HepG2 (cell line): ENCODE measurements at regions not wholly inside any gene's neighbourhood (a gene's known extent, or its start where the extent isn't known, plus 50 kb on each side); places are given as distances from the start of the nearest gene placed in this dataset.

ENCODE experiments used
- ATAC-seq: fragments of 200-7000 bp; cut with Tn5 transposase; 3 replicates; pipeline ENCODE4 v1.9.1; 2020; ENCODE audit warnings: mild to moderate bottlenecking, moderate library complexity
- BruUV-seq: library from RNA; stranded (reverse); fragments of 400-500 nt; replicated peaks from 2 replicates; lab custom pipeline; 2021; lab: Mats Ljungman, UMichigan
- CTCF ChIA-PET: fragments of 300-600 bp; formaldehyde crosslinking; extraction: SDS; loops from one replicate; lab custom pipeline; 2021; ENCODE audit warnings: low total read pairs, inconsistent platforms, low intra/inter-chr PET ratio; lab: Yijun Ruan, JAX
- POLR2A ChIA-PET: fragments of 350-600 bp; sonication (Branson Sonifier 250); formaldehyde crosslinking; loops from one replicate; lab custom pipeline; 2020; ENCODE audit warnings: antibody characterized with exemption, inconsistent platforms; lab: Yijun Ruan, JAX
- DNase-seq: peaks from one replicate; pipeline ENCODE4 v3.0.0-alpha.2; 2015; ENCODE audit warnings: low spot score
- FAIRE-seq: peaks from 3 replicates; lab custom pipeline; 2011; peaks lifted over from hg19 to GRCh38; lab: Jason Lieb, UNC
- H2AFZ ChIP-seq: one replicate; pipeline ENCODE4 v1.6.1; 2011; ENCODE audit warnings: low read length, inconsistent platforms
- H3K27ac ChIP-seq: fragments of 300-600 bp; 3 replicates; pipeline ENCODE4 v1.8.0; 2011; ENCODE audit warnings: mixed run types, mild to moderate bottlenecking, mixed read lengths, low read length, inconsistent platforms; ENCODE audit not compliant: insufficient read depth; ENCODE audit errors: extremely low read length
- H3K27me3 ChIP-seq, 2 experiments: fragments of 200-600 bp in 1 of 2; 2 replicates in 1 of 2; 3 replicates in 1 of 2; pipeline versions ENCODE4 v1.6.0 to v1.8.0; 2011; ENCODE audit warnings: low read length in 2 of 2, mild to moderate bottlenecking in 2 of 2, moderate library complexity in 2 of 2, inconsistent platforms in 1 of 2; ENCODE audit not compliant: insufficient read depth in 2 of 2, control insufficient read depth in 1 of 2
- H3K36me3 ChIP-seq, 2 experiments: fragments of 200-600 bp in 1 of 2; replicated peaks in 1 of 2; 2 replicates in 1 of 2; 3 replicates in 1 of 2; pipeline versions ENCODE4 v1.5.1 to v1.8.0; 2011; ENCODE audit warnings: low read length in 2 of 2, inconsistent platforms in 1 of 2; ENCODE audit not compliant: insufficient read depth in 2 of 2, control insufficient read depth in 1 of 2
- H3K4me1 ChIP-seq: 2 replicates; pipeline ENCODE4 v1.5.1; 2012; ENCODE audit warnings: low read length, inconsistent platforms; ENCODE audit not compliant: insufficient read depth
- H3K4me2 ChIP-seq: 2 replicates; pipeline ENCODE4 v1.6.0; 2011; ENCODE audit warnings: low read depth, low read length, inconsistent platforms
- H3K4me3 ChIP-seq, 3 experiments: fragments of 200-600 bp in 1 of 3; sonication (generic), shearing (Covaris generic) in 1 of 3; replicated peaks in 1 of 3; 2 replicates each; pipeline ENCODE4 v1.5.1; 2011 to 2016; ENCODE audit warnings: low read length in 3 of 3, inconsistent platforms in 2 of 3, low read depth in 2 of 3, mild to moderate bottlenecking in 2 of 3, control low read depth in 1 of 3, mixed read lengths in 1 of 3; ENCODE audit not compliant: insufficient read depth in 1 of 3
- H3K79me2 ChIP-seq: one replicate; pipeline ENCODE4 v1.6.1; 2011; ENCODE audit warnings: low read length, inconsistent platforms; ENCODE audit not compliant: insufficient read depth
- H3K9ac ChIP-seq: 2 replicates; pipeline ENCODE4 v1.6.0; 2011; ENCODE audit warnings: mild to moderate bottlenecking, low read depth, low read length, inconsistent platforms; ENCODE audit not compliant: insufficient read depth
- H3K9me3 ChIP-seq: 2 replicates; pipeline ENCODE4 v1.5.1; 2012; ENCODE audit warnings: mild to moderate bottlenecking, low read length
- H4K20me1 ChIP-seq: 2 replicates; pipeline ENCODE4 v1.6.0; 2011; ENCODE audit warnings: inconsistent platforms, mild to moderate bottlenecking, low read length, moderate library complexity; ENCODE audit not compliant: insufficient read depth
- KLF15 ChIP-seq: sonication (generic); formaldehyde crosslinking; IDR thresholded peaks from 2 replicates; pipeline ENCODE4 v1.8.1; 2023; ENCODE audit warnings: borderline replicate concordance, mild to moderate bottlenecking, inconsistent platforms, missing genetic modification reagents, mixed read lengths
- KLF9 ChIP-seq: IDR thresholded peaks from 2 replicates; pipeline ENCODE4 v1.6.1; 2016; ENCODE audit warnings: low read depth
- POLR2A ChIP-seq, 2 experiments: IDR thresholded peaks; 2 replicates each; pipeline ENCODE4 v1.6.1; 2011; ENCODE audit warnings: low read depth in 2 of 2, low read length in 2 of 2, mild to moderate bottlenecking in 1 of 2, moderate library complexity in 1 of 2; ENCODE audit not compliant: insufficient read depth in 1 of 2
- RAD21 ChIP-seq: fragments of 450-650 bp; formaldehyde crosslinking; IDR thresholded peaks from 2 replicates; pipeline ENCODE4 v1.5.0; 2020; ENCODE audit warnings: mild to moderate bottlenecking
- RORA ChIP-seq: sonication (generic); formaldehyde crosslinking; IDR thresholded peaks from 2 replicates; pipeline ENCODE4 v1.5.0; 2020; ENCODE audit warnings: mild to moderate bottlenecking, missing genetic modification reagents, moderate library complexity
- SATB2 ChIP-seq: sonication (generic); formaldehyde crosslinking; IDR thresholded peaks from 2 replicates; pipeline ENCODE4 v1.5.0; 2020; ENCODE audit warnings: missing genetic modification reagents
- ZMYM3 ChIP-seq: sonication (generic); formaldehyde crosslinking; IDR thresholded peaks from 2 replicates; pipeline ENCODE4 v1.5.1; 2020; ENCODE audit warnings: mild to moderate bottlenecking, missing genetic modification reagents
- ZNF124 ChIP-seq: sonication (generic); formaldehyde crosslinking; IDR thresholded peaks from 2 replicates; pipeline ENCODE4 v1.4.0; 2020; ENCODE audit warnings: missing genetic modification reagents
- ZNF382 ChIP-seq: sonication (generic); formaldehyde crosslinking; IDR thresholded peaks from 2 replicates; pipeline ENCODE4 v1.5.0; 2020; ENCODE audit warnings: missing genetic modification reagents, mild to moderate bottlenecking, borderline replicate concordance
- ZNF546 ChIP-seq: sonication (generic); formaldehyde crosslinking; conservative IDR thresholded peaks from 2 replicates; pipeline ENCODE4 v1.8.1; 2023; ENCODE audit warnings: mild to moderate bottlenecking, missing genetic modification reagents
- ZNF782 ChIP-seq: sonication (generic); formaldehyde crosslinking; IDR thresholded peaks from 2 replicates; pipeline ENCODE4 v1.4.0; 2020; ENCODE audit warnings: missing genetic modification reagents, mild to moderate bottlenecking, borderline replicate concordance
- ZNF850 ChIP-seq: sonication (generic); formaldehyde crosslinking; conservative IDR thresholded peaks from 2 replicates; pipeline ENCODE4 v1.9.0; 2021; ENCODE audit warnings: mild to moderate bottlenecking, missing genetic modification reagents
- WGBS: methylation state at CpG from one replicate; pipeline ENCODE4 v1.1.6; 2017; ENCODE audit warnings: low lambda C conversion rate; 5-methylcytosine and 5-hydroxymethylcytosine counted together
- in situ Hi-C: cut with HindIII; loops from 2 replicates; pipeline ENCODE4 v1.10.0; 2017; ENCODE audit warnings: low pct_unique_long_range_greater_than_20kb; ENCODE audit not compliant: extremely low pct_ligation_motif_present
- intact Hi-C: fragments of 100-400 bp; cut with micrococcal nuclease; formaldehyde crosslinking; loops from one replicate; pipeline ENCODE4 v1.10.0; 2022; ENCODE audit not compliant: unreplicated experiment
- TF ChIP-seq, protein P1 (sequence below): sonication (generic); formaldehyde crosslinking; IDR thresholded peaks from 2 replicates; pipeline ENCODE4 v1.4.0; 2020; ENCODE audit warnings: mild to moderate bottlenecking, missing genetic modification reagents
- TF ChIP-seq, protein P2 (sequence below): sonication (generic); formaldehyde crosslinking; conservative IDR thresholded peaks from 2 replicates; pipeline ENCODE4 v1.4.0; 2020; ENCODE audit warnings: missing genetic modification reagents
- TF ChIP-seq, protein P3 (sequence below): fragments of 450-650 bp; IDR thresholded peaks from 2 replicates; pipeline ENCODE4 v1.6.1; 2017

DNA sequence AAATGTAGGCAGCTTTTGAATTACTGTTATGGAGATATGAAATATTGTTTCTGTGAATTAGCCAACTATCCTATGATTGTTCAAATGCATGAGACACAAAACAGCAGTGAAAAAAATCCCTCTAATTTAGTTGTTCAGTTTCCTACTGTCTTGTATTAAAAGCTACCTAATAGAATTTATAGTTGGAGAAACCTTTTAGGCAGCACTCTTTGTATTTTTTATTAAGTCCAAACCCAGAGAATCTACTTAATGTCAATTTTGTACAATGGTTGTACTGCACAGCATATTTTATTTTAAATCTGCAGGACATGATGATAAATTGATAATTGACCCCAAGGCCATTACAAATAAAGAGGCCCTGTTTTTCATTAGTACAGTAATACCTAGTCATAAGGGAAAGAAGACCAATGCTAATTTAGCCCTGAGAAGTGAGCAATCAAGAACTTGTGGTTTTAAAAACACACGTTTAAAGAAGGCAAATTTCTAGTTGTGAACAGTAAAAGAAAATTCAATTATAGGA is 607.5 kb downstream of the ISL1 start (continued):
- TF ChIP-seq, protein P1, sequence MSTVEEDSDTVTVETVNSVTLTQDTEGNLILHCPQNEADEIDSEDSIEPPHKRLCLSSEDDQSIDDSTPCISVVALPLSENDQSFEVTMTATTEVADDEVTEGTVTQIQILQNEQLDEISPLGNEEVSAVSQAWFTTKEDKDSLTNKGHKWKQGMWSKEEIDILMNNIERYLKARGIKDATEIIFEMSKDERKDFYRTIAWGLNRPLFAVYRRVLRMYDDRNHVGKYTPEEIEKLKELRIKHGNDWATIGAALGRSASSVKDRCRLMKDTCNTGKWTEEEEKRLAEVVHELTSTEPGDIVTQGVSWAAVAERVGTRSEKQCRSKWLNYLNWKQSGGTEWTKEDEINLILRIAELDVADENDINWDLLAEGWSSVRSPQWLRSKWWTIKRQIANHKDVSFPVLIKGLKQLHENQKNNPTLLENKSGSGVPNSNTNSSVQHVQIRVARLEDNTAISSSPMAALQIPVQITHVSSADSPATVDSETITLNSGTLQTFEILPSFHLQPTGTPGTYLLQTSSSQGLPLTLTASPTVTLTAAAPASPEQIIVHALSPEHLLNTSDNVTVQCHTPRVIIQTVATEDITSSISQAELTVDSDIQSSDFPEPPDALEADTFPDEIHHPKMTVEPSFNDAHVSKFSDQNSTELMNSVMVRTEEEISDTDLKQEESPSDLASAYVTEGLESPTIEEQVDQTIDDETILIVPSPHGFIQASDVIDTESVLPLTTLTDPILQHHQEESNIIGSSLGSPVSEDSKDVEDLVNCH, result no peak
- TF ChIP-seq, all 625 proteins: peak for 0

DNA sequence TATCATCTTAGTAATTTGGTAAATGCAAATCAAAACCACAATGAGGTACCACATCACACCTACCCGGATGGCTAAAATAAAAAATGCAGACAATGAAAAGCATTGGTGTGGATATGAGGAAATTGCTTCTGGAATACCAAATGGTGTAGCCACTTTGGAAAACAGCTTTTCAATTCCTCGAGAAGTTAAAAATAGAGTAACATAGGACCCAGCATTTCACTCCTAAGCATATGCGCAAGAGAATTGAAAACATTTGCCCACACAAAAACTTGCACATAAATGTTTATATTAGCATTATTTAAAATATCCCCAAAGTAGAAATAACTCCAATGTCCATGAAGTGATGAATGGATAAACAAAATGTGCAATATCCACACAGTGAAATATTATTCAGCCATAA is 608.7 kb downstream of the ISL1 start:
- no TSS peak for BruUV-seq
- no peak overlapping the region for H2AFZ ChIP-seq
- ATAC-seq, result no peak
- POLR2A ChIA-PET, result no interaction called here
- CTCF ChIA-PET, result no interaction called here
- H3K9ac ChIP-seq, result no peak overlapping the region
- H3K9me3 ChIP-seq, result no peaks in the 10 kb centered on the region
- H3K4me2 ChIP-seq, result no peak overlapping the region
- no peaks in the 10 kb centered on the region for H3K79me2 ChIP-seq
- H3K27ac ChIP-seq, result no peak overlapping the region
- intact Hi-C loops (no loop called here), in situ Hi-C loops (no loop called here)
- 32% methylated on average over 3 of the region's 3 CpGs for WGBS
- no peaks in the 10 kb centered on the region; a peak in 1 of 5 replicates for H3K27me3 ChIP-seq
- DNase-seq, result no peak
- H3K4me3 ChIP-seq, result no peak overlapping the region
- no peaks in the 10 kb centered on the region for H4K20me1 ChIP-seq
- no peaks in the 10 kb centered on the region for H3K36me3 ChIP-seq
- no peaks in the 10 kb centered on the region for H3K4me1 ChIP-seq
- FAIRE-seq, result no peak
- TF ChIP-seq ZNF546, result no peak
- no peak for TF ChIP-seq KLF15
- no peak for TF ChIP-seq ZNF382 (CRISPR knock-in tag)
- TF ChIP-seq ZNF124, result no peak
- TF ChIP-seq, protein P2, sequence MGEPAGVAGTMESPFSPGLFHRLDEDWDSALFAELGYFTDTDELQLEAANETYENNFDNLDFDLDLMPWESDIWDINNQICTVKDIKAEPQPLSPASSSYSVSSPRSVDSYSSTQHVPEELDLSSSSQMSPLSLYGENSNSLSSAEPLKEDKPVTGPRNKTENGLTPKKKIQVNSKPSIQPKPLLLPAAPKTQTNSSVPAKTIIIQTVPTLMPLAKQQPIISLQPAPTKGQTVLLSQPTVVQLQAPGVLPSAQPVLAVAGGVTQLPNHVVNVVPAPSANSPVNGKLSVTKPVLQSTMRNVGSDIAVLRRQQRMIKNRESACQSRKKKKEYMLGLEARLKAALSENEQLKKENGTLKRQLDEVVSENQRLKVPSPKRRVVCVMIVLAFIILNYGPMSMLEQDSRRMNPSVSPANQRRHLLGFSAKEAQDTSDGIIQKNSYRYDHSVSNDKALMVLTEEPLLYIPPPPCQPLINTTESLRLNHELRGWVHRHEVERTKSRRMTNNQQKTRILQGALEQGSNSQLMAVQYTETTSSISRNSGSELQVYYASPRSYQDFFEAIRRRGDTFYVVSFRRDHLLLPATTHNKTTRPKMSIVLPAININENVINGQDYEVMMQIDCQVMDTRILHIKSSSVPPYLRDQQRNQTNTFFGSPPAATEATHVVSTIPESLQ (CRISPR knock-in tag), result no peak
- TF ChIP-seq ZMYM3 (CRISPR knock-in tag), result no peak
- TF ChIP-seq RAD21 (CRISPR knock-in tag), result no peak
- TF ChIP-seq, protein P1, result no peak
- no peak for TF ChIP-seq KLF9 (CRISPR knock-in tag)
- TF ChIP-seq, protein P3, sequence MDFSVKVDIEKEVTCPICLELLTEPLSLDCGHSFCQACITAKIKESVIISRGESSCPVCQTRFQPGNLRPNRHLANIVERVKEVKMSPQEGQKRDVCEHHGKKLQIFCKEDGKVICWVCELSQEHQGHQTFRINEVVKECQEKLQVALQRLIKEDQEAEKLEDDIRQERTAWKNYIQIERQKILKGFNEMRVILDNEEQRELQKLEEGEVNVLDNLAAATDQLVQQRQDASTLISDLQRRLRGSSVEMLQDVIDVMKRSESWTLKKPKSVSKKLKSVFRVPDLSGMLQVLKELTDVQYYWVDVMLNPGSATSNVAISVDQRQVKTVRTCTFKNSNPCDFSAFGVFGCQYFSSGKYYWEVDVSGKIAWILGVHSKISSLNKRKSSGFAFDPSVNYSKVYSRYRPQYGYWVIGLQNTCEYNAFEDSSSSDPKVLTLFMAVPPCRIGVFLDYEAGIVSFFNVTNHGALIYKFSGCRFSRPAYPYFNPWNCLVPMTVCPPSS, result no peak
- no peak for TF ChIP-seq SATB2 (CRISPR knock-in tag)
- no peak for TF ChIP-seq ZNF782 (CRISPR knock-in tag)
- TF ChIP-seq RORA (CRISPR knock-in tag), result no peak
- no peak for TF ChIP-seq ZNF850 (CRISPR knock-in tag)
- TF ChIP-seq POLR2A (IDR thresholded peaks at IDR 0.05; ENCODE audit: insufficient read depth in 1 of 2, low read depth in 2 of 2, low read length in 2 of 2), result no peak
